GM18867 (cell line): ENCODE measurements at regions not wholly inside any gene's neighbourhood (a gene's known extent, or its start where the extent isn't known, plus 50 kb on each side); places are given as distances from the start of the nearest gene placed in this dataset.
A peak's percentile ranks its signal among the peaks of the same experiment; 100 is the strongest.

Experiments used
- ATAC-seq: cut with Tn5 transposase; IDR thresholded peaks from one replicate; pipeline ENCODE4 v1.9.1; 2021; ENCODE audit warnings: mild to moderate bottlenecking, moderate library complexity; ENCODE audit not compliant: unreplicated experiment

DNA sequence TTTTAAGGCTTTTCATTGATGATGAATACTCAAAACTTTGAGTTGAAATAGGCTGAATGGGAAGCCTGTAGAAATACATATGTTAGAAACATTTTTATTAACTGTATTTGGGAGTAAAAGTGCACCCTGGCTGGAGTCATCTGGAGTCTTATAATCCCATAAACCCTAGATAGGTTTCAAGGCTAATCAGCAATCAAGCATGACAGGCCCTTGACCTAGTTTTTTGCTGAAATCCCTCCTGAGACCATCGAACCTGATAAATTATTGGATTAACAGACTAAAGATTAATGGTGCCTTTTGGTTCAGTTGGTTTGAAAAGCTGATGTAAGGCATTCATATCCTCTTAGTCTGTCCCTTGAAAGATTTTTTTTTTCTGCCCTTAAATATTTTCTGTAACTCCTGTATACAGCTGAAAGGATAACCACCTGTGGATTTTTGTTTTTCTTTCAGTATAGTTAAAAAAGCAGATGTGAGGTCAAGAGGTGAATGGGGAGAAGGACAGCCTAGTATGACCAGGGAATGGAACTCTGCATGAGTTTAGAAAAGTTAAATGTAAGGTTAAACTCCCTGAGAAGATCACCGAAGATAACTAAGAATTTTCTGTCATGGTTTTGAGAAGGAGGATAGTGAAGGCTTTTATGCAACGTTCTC lies 69.4 kb upstream of the STXBP5L start:
- peak; percentile 51 for ATAC-seq

DNA sequence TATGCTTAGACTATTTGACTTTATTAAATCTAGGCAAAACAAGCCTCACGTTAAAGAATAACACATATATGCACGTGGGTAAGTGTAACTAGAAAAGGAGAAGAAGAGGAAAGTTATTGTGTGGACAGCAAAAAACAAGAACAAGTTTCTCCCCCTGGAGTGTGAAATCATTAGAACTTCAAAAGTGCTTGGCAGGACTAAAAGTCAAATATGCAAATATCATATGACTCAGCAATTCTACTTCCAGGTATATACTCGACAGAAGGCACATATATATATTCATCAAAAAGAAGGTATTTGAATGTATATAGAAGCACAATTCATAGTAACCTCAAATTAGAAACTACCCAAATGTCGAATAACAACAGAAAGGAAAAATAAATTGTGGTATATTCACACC lies 68.9 kb upstream of the STXBP5L start:
- peak; percentile 54 for ATAC-seq

DNA sequence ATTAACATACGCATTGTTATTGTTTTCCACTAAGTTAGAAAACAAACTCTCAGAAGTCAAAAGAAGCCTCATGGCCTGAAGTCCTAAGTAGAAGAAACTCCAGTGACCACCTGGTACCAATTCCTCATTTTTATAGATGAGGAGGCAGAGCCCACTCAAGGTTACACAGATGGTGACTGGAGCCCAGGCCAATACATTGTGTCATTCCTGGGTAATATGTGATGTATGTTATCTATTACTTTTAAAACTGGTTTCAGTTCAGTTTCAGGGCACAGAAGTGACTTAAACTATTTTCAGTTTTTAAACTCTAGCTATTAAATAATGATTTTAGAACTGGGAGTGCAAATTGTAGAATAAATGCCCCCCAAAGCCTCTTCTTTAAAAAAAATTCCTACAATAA lies 66.7 kb upstream of the STXBP5L start:
- ATAC-seq = peak; percentile 56

DNA sequence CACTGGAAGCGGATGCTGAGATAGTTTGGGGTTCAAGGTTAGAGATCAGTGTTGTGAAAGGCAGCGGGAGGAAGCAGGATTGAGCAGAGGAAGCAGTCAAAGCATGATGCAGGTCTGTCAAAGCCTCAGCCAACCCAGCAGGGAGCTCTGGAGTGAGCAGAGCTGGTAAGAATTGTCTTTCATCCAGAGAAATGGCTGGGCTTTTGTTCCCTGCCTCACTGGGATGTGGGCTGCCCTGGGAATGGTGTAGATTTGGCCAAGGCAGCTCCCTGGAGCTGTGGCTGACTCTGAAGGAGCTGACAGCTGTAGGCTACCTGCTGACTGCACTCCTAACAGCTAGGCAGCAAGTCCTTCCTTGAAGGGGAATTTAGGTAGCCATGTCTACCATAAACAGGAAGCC lies 61.9 kb upstream of the STXBP5L start:
- ATAC-seq = no peak

DNA sequence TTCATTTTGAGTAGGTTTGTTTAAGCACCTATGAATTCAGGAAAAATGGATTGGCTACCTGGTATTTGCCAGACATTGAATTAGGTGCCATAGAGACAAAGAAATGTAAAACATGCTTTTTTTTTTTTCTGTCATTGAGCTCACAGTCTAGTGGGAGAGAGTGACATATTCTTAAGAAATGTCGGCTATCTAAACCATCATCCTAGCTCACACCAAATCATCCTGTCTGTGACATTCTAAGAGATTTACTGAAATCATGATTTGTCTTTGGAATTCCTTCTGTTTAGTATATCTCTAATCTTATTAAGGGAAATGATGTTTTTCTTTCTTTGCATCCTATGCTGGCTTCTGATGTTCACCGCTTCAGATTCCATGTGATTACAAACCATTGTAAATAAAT lies 59.5 kb upstream of the STXBP5L start:
- no peak for ATAC-seq

DNA sequence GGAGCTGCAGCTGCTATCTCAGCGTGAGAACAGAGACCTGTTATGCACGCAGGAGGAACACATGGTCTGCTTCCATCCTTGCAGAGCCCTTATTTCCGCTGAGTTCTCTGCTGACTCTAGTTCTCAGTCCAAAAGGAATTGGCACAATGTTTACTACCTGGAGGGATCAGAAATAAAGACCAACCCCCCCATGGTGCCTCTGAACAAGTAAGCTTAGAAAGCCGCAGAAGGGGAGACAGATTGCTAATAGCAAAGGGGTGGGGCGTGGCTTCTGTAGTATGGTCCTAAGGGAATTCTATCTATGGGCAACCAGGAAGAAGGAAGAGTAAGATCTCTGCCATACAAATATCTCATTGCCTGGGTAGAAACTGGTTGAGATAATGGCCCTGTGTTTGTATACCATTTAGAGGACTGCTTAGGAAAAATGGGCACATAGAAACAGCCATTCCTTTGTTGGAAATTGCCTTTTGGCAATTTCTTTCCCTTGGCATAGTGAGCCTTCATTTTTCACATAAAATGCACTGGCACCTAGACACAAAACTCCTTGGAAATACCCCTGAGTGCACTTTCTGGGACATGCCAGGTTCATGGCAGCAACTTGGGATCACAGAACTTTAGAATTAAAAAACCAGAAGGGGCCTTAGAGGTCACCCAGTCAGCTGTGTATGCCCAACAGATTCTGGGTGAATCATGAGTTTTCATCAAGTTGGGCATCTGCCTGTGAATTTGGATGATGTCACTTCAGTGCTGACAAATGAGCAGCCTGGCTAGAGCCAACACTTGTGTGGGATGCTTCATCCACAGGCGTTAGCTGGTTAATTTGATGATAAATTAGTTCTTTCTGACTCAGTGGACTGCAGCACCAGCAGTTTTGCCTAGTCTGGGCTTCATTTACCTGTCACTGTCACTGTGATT lies 57.4 kb upstream of the STXBP5L start:
- ATAC-seq = no peak

DNA sequence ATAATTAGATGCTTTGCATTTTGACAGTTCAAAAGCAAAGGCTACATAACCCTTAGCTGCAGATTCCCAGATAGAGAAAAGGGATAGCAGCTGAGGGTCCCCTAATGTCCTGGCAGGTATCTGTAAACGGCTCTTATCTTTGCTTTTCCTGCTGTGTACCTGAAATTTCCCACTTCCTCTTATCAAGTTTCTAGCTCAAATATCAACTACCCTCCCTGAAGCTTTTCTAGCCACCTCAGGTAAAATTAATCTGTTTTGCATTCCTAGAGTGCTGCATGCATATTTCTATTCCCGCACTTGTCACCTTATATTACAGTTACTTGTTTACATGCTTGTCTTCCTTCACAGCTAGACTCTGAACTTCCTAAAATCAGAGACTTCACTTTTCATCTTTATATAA lies 55.6 kb upstream of the STXBP5L start:
- peak; percentile 42 for ATAC-seq

DNA sequence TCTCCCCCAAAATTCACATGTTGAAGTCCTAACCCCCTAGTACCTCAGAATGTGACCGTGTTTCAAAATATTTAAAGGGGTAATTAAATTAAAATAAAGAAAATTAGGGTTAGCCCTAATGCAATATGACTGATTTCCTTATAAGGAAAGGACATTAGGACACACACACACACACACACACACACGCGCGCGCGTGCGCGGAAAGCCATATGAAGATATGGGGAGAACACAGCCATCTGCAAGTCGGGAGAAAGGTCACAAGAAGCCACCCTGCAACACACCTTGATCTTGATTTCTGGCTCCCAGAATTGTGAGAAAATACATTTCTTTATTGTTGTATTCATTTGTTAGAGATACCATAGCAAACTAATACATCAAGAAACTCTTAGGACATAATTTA lies 54.6 kb upstream of the STXBP5L start:
- ATAC-seq = no peak

DNA sequence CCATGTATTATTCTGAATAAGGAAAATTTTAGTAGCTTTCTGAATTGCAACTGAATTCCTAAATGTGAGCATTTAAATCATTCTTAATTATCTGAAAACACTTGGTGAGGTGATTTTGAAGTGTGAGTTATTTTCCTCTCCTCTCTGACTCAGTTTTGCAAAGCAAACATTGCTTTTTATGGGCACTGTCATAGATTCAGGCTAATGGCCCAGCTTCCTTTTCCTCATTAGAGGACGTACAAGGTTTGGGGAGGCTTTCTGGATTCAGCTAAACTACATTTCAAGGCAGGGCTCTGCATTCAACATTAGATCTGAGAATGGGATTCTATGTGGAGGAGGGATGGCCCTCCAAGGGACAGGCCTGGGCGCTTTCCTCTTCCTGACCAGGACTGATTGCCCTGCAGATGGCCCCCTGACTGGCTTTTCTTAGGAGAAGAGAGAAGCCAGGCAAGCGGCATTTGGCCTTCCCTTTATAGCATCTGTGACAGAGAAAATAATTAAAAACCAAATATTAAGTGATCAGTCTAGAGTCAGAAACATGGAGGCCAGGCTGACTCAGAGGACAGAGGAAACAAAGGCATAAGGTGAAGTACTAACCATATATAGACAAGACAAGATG lies 53.0 kb upstream of the STXBP5L start:
- no peak for ATAC-seq

DNA sequence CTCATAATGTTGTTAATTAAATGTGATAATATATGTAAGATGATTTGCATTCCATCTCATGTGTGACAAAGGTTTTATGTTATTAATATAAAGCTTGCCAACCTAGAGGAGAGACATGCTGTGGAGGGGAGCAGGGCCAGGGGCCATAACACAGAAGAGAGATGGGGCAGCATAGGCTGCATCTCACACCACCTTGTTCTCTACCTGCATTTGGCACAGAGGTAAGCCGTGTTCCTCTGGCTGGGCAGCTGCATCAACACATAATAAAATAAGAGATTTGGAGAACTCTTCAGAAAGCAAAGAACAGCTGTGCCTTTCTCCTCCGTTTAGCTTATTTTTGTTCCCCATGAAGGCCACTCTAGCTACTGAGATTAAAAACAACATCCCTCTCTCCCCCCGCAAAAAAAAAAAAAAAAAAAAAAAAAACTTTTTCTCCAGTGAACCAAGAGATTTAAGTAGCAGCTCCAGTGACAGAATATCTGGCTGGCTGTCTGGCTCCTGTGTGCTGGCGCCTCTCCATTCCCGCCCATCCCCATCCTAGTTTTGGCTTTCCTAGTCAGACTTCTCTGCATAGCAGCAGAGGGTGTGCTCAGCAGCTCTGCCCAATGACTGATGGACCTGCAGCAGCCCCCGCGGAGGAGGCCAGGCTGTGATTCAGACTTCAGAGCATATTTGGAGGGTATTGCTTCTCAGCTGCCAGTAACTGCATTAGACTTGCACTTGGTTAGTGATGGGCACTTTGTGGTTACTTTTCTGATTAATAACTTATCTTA lies 52.2 kb upstream of the STXBP5L start:
- ATAC-seq = no peak
